Progenitor cell of endocrine pancreas (in vitro differentiated cells): ENCODE measurements at regions not wholly inside any gene's neighbourhood (a gene's known extent, or its start where the extent isn't known, plus 50 kb on each side); places are given as distances from the start of the nearest gene placed in this dataset.

Experiments used
- DNase-seq: peaks from one replicate; pipeline ENCODE4 v3.0.0; 2021; ENCODE audit warnings: low spot score; ENCODE audit not compliant: unreplicated experiment
- H3K27ac Mint-ChIP-seq: 2 replicates; pipeline ENCODE4 v1.8.0; 2021; ENCODE audit warnings: mild to moderate bottlenecking, moderate library complexity, mixed read lengths
- H3K27me3 Mint-ChIP-seq: 2 replicates; pipeline ENCODE4 v1.8.0; 2021; ENCODE audit warnings: mixed read lengths
- H3K36me3 Mint-ChIP-seq: 2 replicates; pipeline ENCODE4 v1.8.0; 2022; ENCODE audit warnings: mixed read lengths; ENCODE audit not compliant: insufficient read depth
- H3K4me1 Mint-ChIP-seq: 2 replicates; pipeline ENCODE4 v1.8.0; 2021; ENCODE audit warnings: low read depth, mixed read lengths
- H3K4me3 Mint-ChIP-seq: 2 replicates; pipeline ENCODE4 v1.8.0; 2021; ENCODE audit warnings: low read depth, mild to moderate bottlenecking, moderate library complexity, mixed read lengths
- H3K9me3 Mint-ChIP-seq: 2 replicates; pipeline ENCODE4 v1.8.0; 2021; ENCODE audit warnings: low read depth, mixed read lengths
- TF ChIP-seq, protein P1 (sequence below): fragments of 200-600 bp; sonication (generic); IDR thresholded peaks from one replicate; pipeline ENCODE4 v1.5.0; 2021; ENCODE audit warnings: antibody characterized with exemption, mild to moderate bottlenecking; ENCODE audit not compliant: unreplicated experiment

- Mint-ChIP-seq H3K4me1 (no peaks in the 10 kb centered on the region), H3K9me3 (peaks cover 3% of the 10 kb centered on the region), H3K4me3 (no peak overlapping the region), H3K27me3 (no peaks in the 10 kb centered on the region), H3K27ac (no peak overlapping the region), H3K36me3 (no peaks in the 10 kb centered on the region)
- DNase-seq = no peak
- TF ChIP-seq, protein P1, sequence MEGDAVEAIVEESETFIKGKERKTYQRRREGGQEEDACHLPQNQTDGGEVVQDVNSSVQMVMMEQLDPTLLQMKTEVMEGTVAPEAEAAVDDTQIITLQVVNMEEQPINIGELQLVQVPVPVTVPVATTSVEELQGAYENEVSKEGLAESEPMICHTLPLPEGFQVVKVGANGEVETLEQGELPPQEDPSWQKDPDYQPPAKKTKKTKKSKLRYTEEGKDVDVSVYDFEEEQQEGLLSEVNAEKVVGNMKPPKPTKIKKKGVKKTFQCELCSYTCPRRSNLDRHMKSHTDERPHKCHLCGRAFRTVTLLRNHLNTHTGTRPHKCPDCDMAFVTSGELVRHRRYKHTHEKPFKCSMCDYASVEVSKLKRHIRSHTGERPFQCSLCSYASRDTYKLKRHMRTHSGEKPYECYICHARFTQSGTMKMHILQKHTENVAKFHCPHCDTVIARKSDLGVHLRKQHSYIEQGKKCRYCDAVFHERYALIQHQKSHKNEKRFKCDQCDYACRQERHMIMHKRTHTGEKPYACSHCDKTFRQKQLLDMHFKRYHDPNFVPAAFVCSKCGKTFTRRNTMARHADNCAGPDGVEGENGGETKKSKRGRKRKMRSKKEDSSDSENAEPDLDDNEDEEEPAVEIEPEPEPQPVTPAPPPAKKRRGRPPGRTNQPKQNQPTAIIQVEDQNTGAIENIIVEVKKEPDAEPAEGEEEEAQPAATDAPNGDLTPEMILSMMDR = no peak
Observed at GRCh38 chr10:4670737-4671136, 155.3 kb upstream of the AKR1E2 start.

DNA sequence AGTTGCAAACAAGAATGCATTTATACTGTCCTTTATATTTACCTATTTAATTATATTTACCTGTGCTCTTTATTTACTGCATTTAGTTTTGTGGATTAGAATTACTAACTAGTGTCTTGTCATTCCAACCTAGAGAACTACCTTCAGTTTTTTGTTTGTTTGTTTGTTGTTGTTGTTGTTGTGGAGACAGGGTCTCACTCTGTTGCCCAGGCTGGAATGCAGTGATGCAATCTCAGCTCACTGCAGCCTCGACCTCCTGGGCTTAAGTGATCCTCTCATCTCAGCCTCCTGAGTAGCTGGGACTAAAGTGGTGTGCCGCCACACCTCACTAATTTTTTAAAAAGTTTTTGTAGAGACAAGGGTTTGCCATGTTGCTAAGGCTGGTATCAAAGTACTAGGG, 156.4 kb upstream of the AKR1E2 start:
- H3K27me3 Mint-ChIP-seq = no peaks in the 10 kb centered on the region

DNA sequence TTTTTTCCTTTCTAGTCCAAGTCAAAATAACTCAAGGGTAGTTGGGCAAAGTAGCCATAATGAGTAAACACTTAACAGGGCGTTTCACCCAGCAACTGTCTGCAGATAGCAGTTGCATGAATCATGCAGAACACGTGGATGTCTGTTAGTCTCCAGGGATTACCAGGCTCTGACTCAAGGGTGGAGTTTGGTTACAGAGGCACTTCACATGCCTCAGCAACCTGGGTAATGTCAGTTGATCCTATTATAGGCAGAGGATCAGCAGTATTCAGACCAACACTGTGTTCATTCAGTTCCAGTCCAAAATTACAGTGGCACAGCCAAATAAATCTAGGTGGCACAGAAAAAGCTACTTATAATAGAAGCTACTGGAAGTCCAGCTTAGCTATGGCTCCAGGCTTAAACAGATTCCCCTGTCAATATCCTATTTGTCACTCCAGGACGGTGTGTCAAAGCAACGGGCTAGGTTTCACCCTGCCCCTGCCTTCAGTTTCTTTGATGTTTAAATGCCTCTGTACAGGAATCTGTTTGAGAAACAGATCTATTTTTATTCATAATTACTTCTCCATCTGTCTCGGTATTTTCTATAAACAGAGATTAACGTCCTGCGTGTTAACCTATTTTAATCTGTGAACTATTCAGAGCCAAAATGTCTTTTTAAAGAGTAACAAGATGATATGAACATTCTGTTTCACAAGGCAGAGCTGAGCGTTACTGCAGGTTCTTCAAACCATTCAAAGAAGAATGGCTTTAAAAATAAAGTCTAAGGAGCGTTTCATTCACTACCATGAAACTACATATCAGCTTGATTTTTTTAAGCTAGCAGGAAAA, 162.6 kb upstream of the AKR1E2 start:
- Mint-ChIP-seq H3K4me3 (no peak overlapping the region), H3K27ac (peak overlapping the region; percentile 2), H3K4me1 (peaks cover 16% of the 10 kb centered on the region), H3K27me3 (peaks cover 7% of the 10 kb centered on the region), H3K9me3 (no peaks in the 10 kb centered on the region), H3K36me3 (no peaks in the 10 kb centered on the region)
- DNase-seq = no peak
- TF ChIP-seq, protein P1 = no peak

More for the DNA sequence above, 156.4 kb upstream of the AKR1E2 start:
- H3K9me3 Mint-ChIP-seq = peaks cover 3% of the 10 kb centered on the region
- no peaks in the 10 kb centered on the region for H3K4me1 Mint-ChIP-seq
- H3K36me3 Mint-ChIP-seq = no peaks in the 10 kb centered on the region
- H3K4me3 Mint-ChIP-seq = no peak overlapping the region
- H3K27ac Mint-ChIP-seq = no peak overlapping the region
- DNase-seq = no peak
- TF ChIP-seq, protein P1 = no peak

DNA sequence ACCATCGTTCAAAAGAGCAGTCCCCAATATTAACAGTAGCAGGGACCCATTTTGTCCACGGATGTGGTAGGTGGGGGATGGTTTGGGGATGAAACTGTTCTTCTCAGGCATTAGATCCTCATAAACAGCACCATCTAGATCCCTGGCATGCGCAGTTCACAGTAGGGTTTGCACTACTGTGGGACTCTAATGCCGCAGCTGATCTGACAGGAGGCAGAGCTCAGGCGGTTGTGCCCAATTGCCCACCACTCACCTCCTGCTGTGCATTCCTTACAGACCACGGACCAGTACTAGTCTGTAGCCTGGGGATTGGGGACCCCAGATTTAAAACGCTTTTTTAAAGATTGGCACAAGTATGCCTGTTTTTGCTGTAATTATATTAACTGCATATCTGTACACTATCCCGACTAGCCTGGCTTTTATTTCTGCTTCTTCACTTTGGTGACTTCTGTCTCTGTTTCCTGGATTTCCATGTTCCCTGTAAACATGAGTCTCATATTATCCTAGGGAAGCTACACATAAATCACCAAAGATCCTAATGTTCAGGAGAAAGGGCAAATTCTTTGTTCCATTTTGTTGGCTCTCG, 163.3 kb upstream of the AKR1E2 start:
- peaks cover 16% of the 10 kb centered on the region for H3K4me1 Mint-ChIP-seq
- no peaks in the 10 kb centered on the region for H3K36me3 Mint-ChIP-seq
- peak overlapping the region; percentile 2 for H3K27ac Mint-ChIP-seq
- H3K9me3 Mint-ChIP-seq = no peaks in the 10 kb centered on the region
- no peak overlapping the region for H3K4me3 Mint-ChIP-seq
- TF ChIP-seq, protein P1 = no peak
- no peak for DNase-seq
- H3K27me3 Mint-ChIP-seq = peaks cover 7% of the 10 kb centered on the region

GRCh38 chr10:4661511-4662255, 164.3 kb upstream of the AKR1E2 start:
- H3K36me3 Mint-ChIP-seq = no peaks in the 10 kb centered on the region
- H3K9me3 Mint-ChIP-seq = no peaks in the 10 kb centered on the region
- peaks cover 16% of the 10 kb centered on the region for H3K4me1 Mint-ChIP-seq

More at GRCh38 chr10:4661511-4662255, 164.3 kb upstream of the AKR1E2 start:
- no peak overlapping the region for H3K4me3 Mint-ChIP-seq
- DNase-seq = no peak
- H3K27me3 Mint-ChIP-seq = peaks cover 7% of the 10 kb centered on the region
- no peak overlapping the region for H3K27ac Mint-ChIP-seq
- TF ChIP-seq, protein P1 = no peak
